OCI-LY7 (cell line): ENCODE measurements at regions not wholly inside any gene's neighbourhood (a gene's known extent, or its start where the extent isn't known, plus 50 kb on each side); places are given as distances from the start of the nearest gene placed in this dataset.

Experiments used
- CTCF ChIP-seq: fragments of 200-600 bp; sonication (generic); conservative IDR thresholded peaks from 2 replicates; pipeline ENCODE4 v1.5.1; 2014; ENCODE audit warnings: mild to moderate bottlenecking, antibody characterized with exemption, low read length, moderate library complexity, mixed read lengths
- EZH2phosphoT487 ChIP-seq: fragments of 200-600 bp; sonication (generic); IDR thresholded peaks from 2 replicates; pipeline ENCODE4 v1.6.1; 2018; ENCODE audit warnings: low read depth, borderline replicate concordance, mild to moderate bottlenecking, mixed run types, antibody characterized with exemption, low read length, moderate library complexity, mixed read lengths

GRCh38 chr7:68717176-68717575 is 881.1 kb upstream of the AUTS2 start:
- TF ChIP-seq CTCF (no peak), EZH2phosphoT487 (no peak)
